AG04450 (cell line): ENCODE measurements at regions not wholly inside any gene's neighbourhood (a gene's known extent, or its start where the extent isn't known, plus 50 kb on each side); places are given as distances from the start of the nearest gene placed in this dataset.

Source experiments
- CTCF ChIA-PET: fragments of 300-600, 350-600 bp; formaldehyde crosslinking; extraction: SDS; loops from one replicate; lab custom pipeline; 2022; ENCODE audit warnings: antibody characterized with exemption, inconsistent platforms; lab: Charles Lee
- POLR2A ChIA-PET: fragments of 350-600 bp; formaldehyde crosslinking; extraction: SDS; loops from one replicate; lab custom pipeline; 2021; ENCODE audit warnings: antibody characterized with exemption, inconsistent platforms; lab: Yijun Ruan, JAX
- DNase-seq: peaks from one replicate; pipeline ENCODE4 v3.0.0-alpha.2; 2011; ENCODE audit warnings: low read depth, low spot score
- H3K27ac ChIP-seq: one replicate; pipeline ENCODE4 v1.5.1; 2012; ENCODE audit warnings: low read depth, low read length, control low read depth
- H3K27me3 ChIP-seq: one replicate; pipeline ENCODE4 v1.6.0; 2012; ENCODE audit warnings: low read length; ENCODE audit not compliant: control insufficient read depth, insufficient read depth
- H3K4me3 ChIP-seq: 2 replicates; pipeline ENCODE4 v1.5.1; 2011; ENCODE audit warnings: mild to moderate bottlenecking, low read depth, low read length, control low read depth
- H3K9me3 ChIP-seq: 2 replicates; pipeline ENCODE4 v1.5.1; 2012; ENCODE audit warnings: low read length; ENCODE audit not compliant: control insufficient read depth, insufficient read depth
- TF ChIP-seq, protein P1 (sequence below): IDR thresholded peaks from 2 replicates; pipeline ENCODE4 v1.5.1; 2011; ENCODE audit warnings: low read depth, low read length, control low read depth, inconsistent platforms

DNA sequence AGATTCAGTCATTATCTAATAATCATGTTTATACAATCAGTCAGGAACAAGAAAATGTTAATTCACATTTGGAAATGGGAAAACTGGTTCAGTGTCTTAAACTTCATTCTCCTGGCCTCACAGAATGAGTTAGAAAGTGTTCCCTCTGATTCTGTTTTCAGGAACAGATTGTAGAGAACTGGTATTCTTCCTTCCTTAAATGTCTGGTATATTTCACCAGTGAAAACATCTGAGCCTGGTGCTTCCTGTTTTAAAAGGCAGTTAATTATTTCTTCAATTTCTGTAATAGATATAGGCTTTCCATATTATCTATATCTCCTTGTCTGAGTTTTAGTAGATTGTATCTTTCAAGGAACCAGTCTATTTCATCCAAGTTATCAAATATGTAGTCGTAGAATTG lies 97.1 kb upstream of the TMEM168 start:
- Histone ChIP-seq H3K27ac (no peak overlapping the region), H3K9me3 (no peaks in the 10 kb centered on the region), H3K4me3 (no peak overlapping the region), H3K27me3 (no peaks in the 10 kb centered on the region)
- POLR2A ChIA-PET: no interaction called here
- CTCF ChIA-PET: no interaction called here
- no peak for DNase-seq
- TF ChIP-seq, protein P1, sequence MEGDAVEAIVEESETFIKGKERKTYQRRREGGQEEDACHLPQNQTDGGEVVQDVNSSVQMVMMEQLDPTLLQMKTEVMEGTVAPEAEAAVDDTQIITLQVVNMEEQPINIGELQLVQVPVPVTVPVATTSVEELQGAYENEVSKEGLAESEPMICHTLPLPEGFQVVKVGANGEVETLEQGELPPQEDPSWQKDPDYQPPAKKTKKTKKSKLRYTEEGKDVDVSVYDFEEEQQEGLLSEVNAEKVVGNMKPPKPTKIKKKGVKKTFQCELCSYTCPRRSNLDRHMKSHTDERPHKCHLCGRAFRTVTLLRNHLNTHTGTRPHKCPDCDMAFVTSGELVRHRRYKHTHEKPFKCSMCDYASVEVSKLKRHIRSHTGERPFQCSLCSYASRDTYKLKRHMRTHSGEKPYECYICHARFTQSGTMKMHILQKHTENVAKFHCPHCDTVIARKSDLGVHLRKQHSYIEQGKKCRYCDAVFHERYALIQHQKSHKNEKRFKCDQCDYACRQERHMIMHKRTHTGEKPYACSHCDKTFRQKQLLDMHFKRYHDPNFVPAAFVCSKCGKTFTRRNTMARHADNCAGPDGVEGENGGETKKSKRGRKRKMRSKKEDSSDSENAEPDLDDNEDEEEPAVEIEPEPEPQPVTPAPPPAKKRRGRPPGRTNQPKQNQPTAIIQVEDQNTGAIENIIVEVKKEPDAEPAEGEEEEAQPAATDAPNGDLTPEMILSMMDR: no peak

DNA sequence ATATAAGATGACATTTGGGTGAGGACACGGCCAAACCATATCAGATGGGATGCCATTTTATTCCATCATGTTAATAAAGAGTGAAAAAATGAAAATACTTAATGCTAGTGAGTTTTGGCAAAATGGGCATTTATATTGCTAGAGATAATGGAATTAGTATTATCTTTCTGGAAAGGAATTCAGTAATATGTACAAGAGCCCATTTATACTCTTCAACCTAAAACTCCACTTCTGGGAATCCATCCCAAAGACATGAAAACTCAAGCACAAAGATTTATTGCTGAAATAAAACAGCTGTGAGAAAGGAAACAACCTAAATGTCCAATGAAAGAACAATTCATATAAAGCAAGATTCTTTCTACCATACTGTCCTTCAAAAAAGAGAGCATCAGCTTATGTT lies 96.0 kb upstream of the TMEM168 start:
- Histone ChIP-seq H3K27me3 (no peaks in the 10 kb centered on the region), H3K9me3 (no peaks in the 10 kb centered on the region; the same call in 1 of the 2 replicates), H3K4me3 (no peak overlapping the region), H3K27ac (no peak overlapping the region)
- no peak for DNase-seq
- ChIA-PET CTCF (no interaction called here), POLR2A (no interaction called here)
- TF ChIP-seq, protein P1: no peak

DNA sequence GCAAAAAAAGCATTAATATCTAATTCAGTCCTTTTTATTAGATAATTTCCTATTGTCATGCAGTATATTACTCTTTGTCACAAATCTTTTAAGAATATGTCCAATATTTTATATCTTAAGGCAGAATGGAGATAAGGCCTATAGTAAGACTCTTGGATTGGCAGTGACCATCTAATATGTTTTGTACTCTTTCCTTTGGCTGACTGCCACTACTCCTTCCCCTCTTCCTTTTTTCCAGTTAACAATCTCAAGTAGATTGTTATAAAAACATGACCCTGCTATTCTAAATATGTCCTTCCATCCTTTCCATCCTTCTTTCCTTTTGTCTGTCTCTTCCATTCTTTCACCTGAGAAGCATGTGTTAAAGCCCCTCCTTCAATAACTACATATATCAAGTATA lies 92.8 kb upstream of the TMEM168 start:
- TF ChIP-seq, protein P1: no peak
- no peaks in the 10 kb centered on the region for H3K27me3 ChIP-seq
- H3K4me3 ChIP-seq: no peak overlapping the region
- ChIA-PET POLR2A (no interaction called here), CTCF (no interaction called here)
- DNase-seq: no peak
- H3K9me3 ChIP-seq: no peaks in the 10 kb centered on the region; the same call in 1 of the 2 replicates
- no peak overlapping the region for H3K27ac ChIP-seq

DNA sequence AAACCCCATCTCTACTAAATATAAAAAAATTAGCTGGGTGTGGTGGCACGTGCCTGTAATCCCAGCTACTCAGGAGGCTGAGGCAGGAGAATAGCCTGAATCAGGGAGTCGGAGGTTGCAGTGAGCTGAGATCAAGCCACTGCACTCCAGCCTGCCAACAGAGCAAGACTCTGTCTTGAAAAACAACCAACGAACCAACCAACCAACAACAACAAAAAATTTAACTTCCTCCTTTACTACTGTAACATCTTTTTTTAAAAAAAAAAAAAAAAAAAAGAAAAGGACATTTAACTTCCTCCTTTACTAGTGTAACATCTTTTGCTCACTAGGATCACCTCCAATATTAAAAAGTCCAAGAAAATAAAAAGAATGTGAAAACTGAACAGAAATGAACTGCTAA lies 92.3 kb upstream of the TMEM168 start:
- Histone ChIP-seq H3K27me3 (no peaks in the 10 kb centered on the region), H3K9me3 (no peaks in the 10 kb centered on the region; the same call in 1 of the 2 replicates), H3K4me3 (no peak overlapping the region), H3K27ac (no peak overlapping the region)
- TF ChIP-seq, protein P1: no peak
- POLR2A ChIA-PET: no interaction called here
- CTCF ChIA-PET: no interaction called here
- DNase-seq: no peak

DNA sequence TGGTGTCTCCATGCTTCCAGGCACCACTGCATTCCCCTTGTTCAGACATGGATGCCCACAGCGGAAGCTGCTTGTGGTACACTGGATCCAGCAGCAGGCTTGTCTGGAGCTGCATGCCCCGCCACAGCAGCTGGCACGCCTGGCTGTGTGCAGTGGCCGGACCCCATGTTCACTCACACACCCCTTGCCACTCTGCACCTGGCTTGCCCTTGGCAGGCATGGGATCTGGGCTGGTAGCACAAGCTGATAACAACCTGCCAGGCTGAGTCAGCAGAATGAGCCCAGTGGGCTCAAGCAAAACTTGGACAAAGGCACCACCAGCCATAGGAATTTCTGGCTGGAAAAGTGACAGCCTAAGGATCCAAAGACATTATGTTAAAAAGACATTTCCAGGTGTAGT lies 91.8 kb upstream of the TMEM168 start:
- no peak for DNase-seq
- Histone ChIP-seq H3K9me3 (no peaks in the 10 kb centered on the region; the same call in 1 of the 2 replicates), H3K27ac (no peak overlapping the region), H3K4me3 (no peak overlapping the region), H3K27me3 (no peaks in the 10 kb centered on the region)
- TF ChIP-seq, protein P1: no peak
- CTCF ChIA-PET: no interaction called here
- POLR2A ChIA-PET: no interaction called here
